ENCODE measurements at regions not wholly inside any gene's neighbourhood (a gene's known extent, or its start where the extent isn't known, plus 50 kb on each side); places are given as distances from the start of the nearest gene placed in this dataset.

DNA sequence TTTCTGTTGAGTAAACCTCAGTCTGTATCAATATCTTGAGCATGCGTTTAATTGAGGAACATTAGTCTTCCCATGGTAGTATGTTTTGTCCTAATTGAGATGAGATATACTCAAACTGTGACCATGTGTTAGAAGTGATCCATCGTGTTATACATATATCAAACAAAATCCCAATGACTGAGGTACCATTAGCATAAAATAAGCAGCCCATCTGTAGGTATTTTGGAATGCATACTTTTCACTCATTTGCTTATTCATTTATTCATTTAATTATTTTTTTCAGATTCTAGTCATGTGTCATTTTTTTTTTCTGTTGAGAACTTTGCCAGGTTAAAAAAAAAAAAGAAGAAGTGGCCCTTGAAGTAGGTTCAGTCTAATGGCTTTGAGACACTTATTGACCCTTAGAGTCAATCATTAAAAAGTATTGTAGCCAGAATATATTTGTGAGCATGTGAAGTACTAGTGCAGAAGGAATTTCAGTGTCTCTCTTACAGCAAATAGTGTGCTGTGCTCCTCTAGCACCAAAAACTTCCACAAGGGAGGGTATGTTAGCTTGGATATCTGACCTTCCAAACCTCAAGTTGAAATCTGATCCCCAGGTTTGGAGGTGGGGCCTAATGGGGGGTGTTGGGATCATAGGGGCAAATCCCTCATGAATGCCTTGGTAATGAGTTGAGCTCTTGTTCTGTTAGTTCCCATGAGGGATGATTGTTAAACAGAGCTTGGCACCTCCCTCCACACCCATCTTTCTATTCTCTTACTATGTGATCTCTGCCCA, 130.8 kb upstream of the NPY2R start:
- no peak for TF ChIP-seq GATA3 (IDR thresholded peaks at IDR 0.05; ENCODE audit: low read depth, low read length)
- TF ChIP-seq GATA2 (IDR thresholded peaks at IDR 0.05; ENCODE audit: low read depth, low read length) = no peak

Measured in SH-SY5Y (cell line).